Parathyroid adenoma (tissue), 2 donors: ENCODE measurements at regions not wholly inside any gene's neighbourhood (a gene's known extent, or its start where the extent isn't known, plus 50 kb on each side); places are given as distances from the start of the nearest gene placed in this dataset.

Experiments used
- H2AFZ ChIP-seq: fragments of 300-600 bp; sonication (generic); one replicate; pipeline ENCODE4 v1.7.0; 2017; ENCODE audit warnings: antibody characterized with exemption, mild to moderate bottlenecking
- H3K27ac ChIP-seq: fragments of 300-600 bp; sonication (generic); one replicate; pipeline ENCODE4 v1.7.0; 2017
- H3K27me3 ChIP-seq: fragments of 300-600 bp; sonication (generic); one replicate; pipeline ENCODE4 v1.7.0; 2017; ENCODE audit warnings: low read length; ENCODE audit not compliant: control insufficient read depth, insufficient read depth
- H3K36me3 ChIP-seq: fragments of 300-600 bp; sonication (generic); one replicate; pipeline ENCODE4 v1.7.0; 2017; ENCODE audit warnings: low read length; ENCODE audit not compliant: control insufficient read depth, insufficient read depth
- H3K4me1 ChIP-seq: fragments of 300-600 bp; sonication (generic); one replicate; pipeline ENCODE4 v1.7.0; 2017; ENCODE audit warnings: control low read depth
- H3K4me2 ChIP-seq: fragments of 300-600 bp; sonication (generic); one replicate; pipeline ENCODE4 v1.7.0; 2017; ENCODE audit warnings: low read length
- H3K4me3 ChIP-seq: fragments of 300-600 bp; sonication (generic); one replicate; pipeline ENCODE4 v1.7.0; 2017; ENCODE audit warnings: low read depth, low read length
- H3K79me2 ChIP-seq: fragments of 300-600 bp; sonication (generic); one replicate; pipeline ENCODE4 v1.7.0; 2017; ENCODE audit warnings: control low read depth
- H3K9ac ChIP-seq: fragments of 300-600 bp; sonication (generic); one replicate; pipeline ENCODE4 v1.7.0; 2017; ENCODE audit warnings: mild to moderate bottlenecking
- H3K9me3 ChIP-seq: fragments of 300-600 bp; sonication (generic); one replicate; pipeline ENCODE4 v1.7.0; 2017; ENCODE audit warnings: low read length; ENCODE audit not compliant: control insufficient read depth
- TF ChIP-seq, protein P1 (sequence below): fragments of 300-600 bp; sonication (generic); IDR thresholded peaks from one replicate; pipeline ENCODE4 v1.7.0; 2017; ENCODE audit warnings: antibody characterized with exemption, mild to moderate bottlenecking
- donor health status: primary hyperparathyroidism.

GRCh38 chr9:81823672-81824554, 104.3 kb upstream of the SPATA31D4 start:
- Histone ChIP-seq H3K4me2 (no peak overlapping the region), H3K9ac (no peak overlapping the region), H3K4me3 (no peak overlapping the region), H3K4me1 (no peaks in the 10 kb centered on the region), H2AFZ (no peak overlapping the region), H3K36me3 (no peaks in the 10 kb centered on the region), H3K27me3 (no peaks in the 10 kb centered on the region), H3K9me3 (no peaks in the 10 kb centered on the region), H3K27ac (no peak overlapping the region), H3K79me2 (no peaks in the 10 kb centered on the region)
- TF ChIP-seq, protein P1, sequence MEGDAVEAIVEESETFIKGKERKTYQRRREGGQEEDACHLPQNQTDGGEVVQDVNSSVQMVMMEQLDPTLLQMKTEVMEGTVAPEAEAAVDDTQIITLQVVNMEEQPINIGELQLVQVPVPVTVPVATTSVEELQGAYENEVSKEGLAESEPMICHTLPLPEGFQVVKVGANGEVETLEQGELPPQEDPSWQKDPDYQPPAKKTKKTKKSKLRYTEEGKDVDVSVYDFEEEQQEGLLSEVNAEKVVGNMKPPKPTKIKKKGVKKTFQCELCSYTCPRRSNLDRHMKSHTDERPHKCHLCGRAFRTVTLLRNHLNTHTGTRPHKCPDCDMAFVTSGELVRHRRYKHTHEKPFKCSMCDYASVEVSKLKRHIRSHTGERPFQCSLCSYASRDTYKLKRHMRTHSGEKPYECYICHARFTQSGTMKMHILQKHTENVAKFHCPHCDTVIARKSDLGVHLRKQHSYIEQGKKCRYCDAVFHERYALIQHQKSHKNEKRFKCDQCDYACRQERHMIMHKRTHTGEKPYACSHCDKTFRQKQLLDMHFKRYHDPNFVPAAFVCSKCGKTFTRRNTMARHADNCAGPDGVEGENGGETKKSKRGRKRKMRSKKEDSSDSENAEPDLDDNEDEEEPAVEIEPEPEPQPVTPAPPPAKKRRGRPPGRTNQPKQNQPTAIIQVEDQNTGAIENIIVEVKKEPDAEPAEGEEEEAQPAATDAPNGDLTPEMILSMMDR, result no peak

DNA sequence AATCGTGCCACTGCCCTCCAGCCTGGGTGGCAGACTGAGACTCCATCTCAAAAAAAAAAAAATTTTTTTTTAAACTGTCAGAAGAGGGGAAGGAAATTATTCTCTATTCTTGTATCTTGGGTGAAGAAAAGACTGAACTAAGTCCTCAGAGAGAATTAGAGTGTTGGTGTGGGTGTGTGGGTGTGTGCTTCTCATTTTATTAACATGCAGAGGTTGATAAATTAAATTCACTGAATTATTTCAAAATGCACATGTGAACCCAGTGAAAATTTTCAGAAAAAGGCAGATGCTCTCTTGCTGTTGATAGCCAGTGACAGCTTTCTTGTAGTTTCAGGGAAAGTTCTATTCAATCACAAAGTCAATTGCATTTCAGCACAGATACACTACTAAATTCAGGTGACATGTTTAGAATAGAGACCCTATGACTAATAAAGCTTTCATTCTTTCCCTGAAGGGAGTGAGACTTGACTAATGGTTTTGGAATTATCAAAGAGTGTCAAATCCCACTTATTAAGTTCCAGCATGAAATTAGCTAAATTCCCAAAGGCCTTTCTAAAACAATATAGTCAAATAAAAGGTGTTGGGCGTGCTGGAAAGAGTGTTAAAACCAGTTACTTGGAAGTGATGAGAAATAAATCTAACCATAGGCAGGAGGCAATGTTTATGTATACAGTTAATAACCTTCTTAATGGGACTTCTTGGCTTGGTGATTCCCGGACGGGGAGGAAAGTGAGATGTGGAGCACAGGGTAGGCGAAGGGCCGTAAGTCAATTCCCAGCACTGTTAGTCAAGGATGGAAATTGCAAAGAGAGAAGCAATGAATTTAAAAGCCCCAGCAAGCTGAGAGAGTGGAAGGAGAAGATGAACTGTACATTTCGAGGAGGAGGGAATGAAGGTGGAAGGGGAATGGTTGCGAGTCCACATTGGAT, 103.2 kb upstream of the SPATA31D4 start:
- TF ChIP-seq, protein P1, result no peak
- no peak overlapping the region for H3K4me3 ChIP-seq
- no peaks in the 10 kb centered on the region for H3K27me3 ChIP-seq
- H3K79me2 ChIP-seq, result no peaks in the 10 kb centered on the region
- no peaks in the 10 kb centered on the region for H3K9me3 ChIP-seq
- H3K27ac ChIP-seq, result no peak overlapping the region
- no peaks in the 10 kb centered on the region for H3K4me1 ChIP-seq
- no peak overlapping the region for H3K4me2 ChIP-seq
- H3K36me3 ChIP-seq, result no peaks in the 10 kb centered on the region
- H2AFZ ChIP-seq, result no peak overlapping the region
- no peak overlapping the region for H3K9ac ChIP-seq

DNA sequence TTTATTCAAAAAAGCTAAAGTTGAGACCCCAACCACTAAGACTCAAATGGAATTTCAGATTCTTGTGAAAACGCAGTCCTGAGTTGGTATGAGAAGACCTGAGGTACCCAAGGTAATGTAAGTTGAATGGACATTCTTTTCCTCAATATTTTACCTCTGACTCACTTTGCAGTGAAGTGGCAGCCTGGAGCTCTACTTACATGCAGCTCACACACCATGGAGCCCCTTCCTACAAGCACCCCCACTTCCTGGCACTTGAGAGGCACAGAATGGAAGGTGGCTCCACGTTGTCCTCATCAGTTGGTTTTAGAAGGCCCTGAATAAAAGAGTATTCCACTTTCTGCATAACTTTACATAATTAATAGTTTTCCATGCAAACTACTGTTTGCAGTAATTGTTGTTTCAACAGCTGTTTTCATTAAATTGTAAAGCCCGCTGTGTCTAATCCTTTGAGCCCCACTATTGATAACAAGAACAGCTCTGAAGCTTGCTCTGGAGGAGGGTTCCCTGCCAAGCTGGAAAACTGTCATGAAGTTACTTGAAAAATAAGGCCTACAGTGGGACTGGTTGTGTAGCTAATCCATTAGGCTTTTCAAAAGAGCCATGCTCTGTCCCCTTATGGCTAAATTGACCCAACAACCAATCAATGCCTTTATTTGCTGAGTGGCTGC, 102.2 kb upstream of the SPATA31D4 start:
- no peak overlapping the region for H3K27ac ChIP-seq
- no peak overlapping the region for H3K9ac ChIP-seq
- TF ChIP-seq, protein P1, result no peak
- H3K9me3 ChIP-seq, result no peaks in the 10 kb centered on the region
- no peak overlapping the region for H2AFZ ChIP-seq
- no peaks in the 10 kb centered on the region for H3K36me3 ChIP-seq
- H3K4me1 ChIP-seq, result no peaks in the 10 kb centered on the region
- no peaks in the 10 kb centered on the region for H3K27me3 ChIP-seq
- no peak overlapping the region for H3K4me3 ChIP-seq
- H3K4me2 ChIP-seq, result no peak overlapping the region
- no peaks in the 10 kb centered on the region for H3K79me2 ChIP-seq

DNA sequence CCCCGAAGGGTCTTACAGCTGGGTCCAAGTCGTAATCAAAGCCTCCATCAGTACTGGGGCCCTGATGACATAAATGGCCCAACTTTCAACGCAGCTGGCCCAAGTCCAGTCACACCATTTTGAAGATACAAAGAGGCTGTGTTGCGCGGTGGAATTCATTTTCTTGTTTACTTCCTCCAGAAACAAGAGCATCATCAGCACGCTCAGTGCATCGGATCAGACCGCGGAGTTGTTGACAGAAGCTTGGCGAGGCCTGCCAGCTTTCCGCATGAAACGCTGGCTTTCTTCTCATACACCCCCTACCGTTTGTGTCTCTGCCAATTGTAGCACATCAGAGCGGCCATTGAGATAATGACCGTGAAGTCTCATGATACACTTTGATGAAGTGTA, 101.7 kb upstream of the SPATA31D4 start:
- TF ChIP-seq, protein P1, result no peak

More for the DNA sequence above, 101.7 kb upstream of the SPATA31D4 start:
- no peak overlapping the region for H3K4me3 ChIP-seq
- no peaks in the 10 kb centered on the region for H3K4me1 ChIP-seq
- no peaks in the 10 kb centered on the region for H3K9me3 ChIP-seq
- H3K9ac ChIP-seq, result no peak overlapping the region
- H3K27me3 ChIP-seq, result no peaks in the 10 kb centered on the region
- H3K36me3 ChIP-seq, result no peaks in the 10 kb centered on the region
- no peaks in the 10 kb centered on the region for H3K79me2 ChIP-seq
- H3K27ac ChIP-seq, result no peak overlapping the region
- no peak overlapping the region for H3K4me2 ChIP-seq
- peak overlapping the region; percentile 46 for H2AFZ ChIP-seq
